CD1c-positive myeloid dendritic cell (primary cell): ENCODE measurements at regions not wholly inside any gene's neighbourhood (a gene's known extent, or its start where the extent isn't known, plus 50 kb on each side); places are given as distances from the start of the nearest gene placed in this dataset.

Source experiments
- DNase-seq: peaks from one replicate; pipeline ENCODE4 v3.0.0-alpha.2; 2016; ENCODE audit errors: extremely low spot score

- DNase-seq: no peak
Observed at GRCh38 chr21:35896060-35896459, 164.3 kb downstream of the SETD4 start.

- no peak for DNase-seq
Observed at GRCh38 chr21:35895598-35895997, 164.7 kb downstream of the SETD4 start.

- no peak for DNase-seq
Observed at GRCh38 chr21:35893156-35893555, 167.2 kb downstream of the SETD4 start.

- no peak for DNase-seq
Observed at GRCh38 chr21:35886887-35887286, 173.4 kb downstream of the SETD4 start.

GRCh38 chr21:35885942-35886541 lies 174.3 kb downstream of the SETD4 start:
- no peak for DNase-seq

GRCh38 chr21:35882791-35883240 lies 177.5 kb downstream of the SETD4 start:
- no peak for DNase-seq

- DNase-seq: no peak
Observed at GRCh38 chr21:35873441-35873840, 186.9 kb downstream of the SETD4 start.

- no peak for DNase-seq
Observed at GRCh38 chr21:35871906-35872305, 188.4 kb downstream of the SETD4 start.

- DNase-seq: no peak
Observed at GRCh38 chr21:35868869-35869223, 191.5 kb downstream of the SETD4 start.

GRCh38 chr21:35868005-35868868 lies 192.1 kb downstream of the SETD4 start:
- peak; percentile 56 for DNase-seq

- no peak for DNase-seq
Observed at GRCh38 chr21:35864039-35864438, 196.3 kb downstream of the SETD4 start.

- no peak for DNase-seq
Observed at GRCh38 chr21:35862969-35863368, 197.4 kb downstream of the SETD4 start.

GRCh38 chr21:35861661-35862060 lies 198.7 kb downstream of the SETD4 start:
- DNase-seq: no peak

GRCh38 chr21:35860189-35860869 lies 200.0 kb downstream of the SETD4 start:
- DNase-seq: no peak

- no peak for DNase-seq
Observed at GRCh38 chr21:35859677-35860076, 200.6 kb downstream of the SETD4 start.

GRCh38 chr21:35857095-35857494 lies 203.2 kb downstream of the SETD4 start:
- DNase-seq: no peak

- no peak for DNase-seq
Observed at GRCh38 chr21:35855484-35855883, 204.8 kb downstream of the SETD4 start.

- DNase-seq: no peak
Observed at GRCh38 chr21:35854281-35854680, 206.0 kb downstream of the SETD4 start.

GRCh38 chr21:35853321-35854239 lies 206.7 kb downstream of the SETD4 start:
- no peak for DNase-seq

GRCh38 chr21:35852820-35853219 lies 207.5 kb downstream of the SETD4 start:
- DNase-seq: no peak

- DNase-seq: no peak
Observed at GRCh38 chr21:35850542-35851103, 209.7 kb downstream of the SETD4 start.
